GM23248 (cell line): ENCODE measurements at regions not wholly inside any gene's neighbourhood (a gene's known extent, or its start where the extent isn't known, plus 50 kb on each side); places are given as distances from the start of the nearest gene placed in this dataset.

Experiments used
- DNase-seq: peaks from one replicate; pipeline ENCODE4 v3.0.0-alpha.2; 2015
- H2AFZ ChIP-seq: fragments of 200-600 bp; sonication (generic); 2 replicates; pipeline ENCODE4 v1.6.1; 2016; ENCODE audit warnings: antibody characterized with exemption
- H3F3A ChIP-seq: fragments of 200-600 bp; sonication (generic); 2 replicates; pipeline ENCODE4 v1.6.1; 2016; ENCODE audit warnings: mild to moderate bottlenecking, antibody characterized with exemption, mixed run types; ENCODE audit not compliant: insufficient read depth
- H3K27ac ChIP-seq: fragments of 200-600 bp; sonication (generic); 2 replicates; pipeline ENCODE4 v1.5.1; 2016; ENCODE audit warnings: mild to moderate bottlenecking
- H3K27me3 ChIP-seq: fragments of 200-600 bp; sonication (generic); replicated peaks from 2 replicates; pipeline ENCODE4 v1.6.1; 2016; ENCODE audit warnings: mild to moderate bottlenecking; ENCODE audit not compliant: insufficient read depth
- H3K36me3 ChIP-seq: fragments of 200-600 bp; sonication (generic); 2 replicates; pipeline ENCODE4 v1.6.1; 2016; ENCODE audit warnings: low read depth, mild to moderate bottlenecking
- H3K4me1 ChIP-seq: fragments of 200-600 bp; sonication (generic); 2 replicates; pipeline ENCODE4 v1.6.1; 2016; ENCODE audit warnings: mild to moderate bottlenecking; ENCODE audit not compliant: insufficient read depth
- H3K4me2 ChIP-seq: fragments of 200-600 bp; sonication (generic); one replicate; pipeline ENCODE4 v1.6.1; 2016; ENCODE audit warnings: mild to moderate bottlenecking; ENCODE audit not compliant: unreplicated experiment
- H3K4me3 ChIP-seq: fragments of 200-600 bp; sonication (generic); 2 replicates; pipeline ENCODE4 v1.5.1; 2016; ENCODE audit warnings: mild to moderate bottlenecking
- H3K79me2 ChIP-seq: fragments of 200-600 bp; sonication (generic); 2 replicates; pipeline ENCODE4 v1.6.1; 2016; ENCODE audit warnings: mild to moderate bottlenecking; ENCODE audit not compliant: insufficient read depth
- H3K9ac ChIP-seq: fragments of 200-600 bp; sonication (generic); 2 replicates; pipeline ENCODE4 v1.6.1; 2016; ENCODE audit warnings: mild to moderate bottlenecking
- H3K9me2 ChIP-seq: fragments of 200-600 bp; sonication (generic); 2 replicates; pipeline ENCODE4 v1.6.1; 2016; ENCODE audit warnings: mixed run types, mild to moderate bottlenecking, moderate library complexity; ENCODE audit not compliant: insufficient read depth
- H3K9me3 ChIP-seq: fragments of 200-600 bp; sonication (generic); one replicate; pipeline ENCODE4 v1.6.1; 2017; ENCODE audit warnings: low read depth
- H4K20me1 ChIP-seq: fragments of 200-600 bp; sonication (generic); 2 replicates; pipeline ENCODE4 v1.6.0; 2016; ENCODE audit not compliant: insufficient read depth
- EZH2 ChIP-seq: fragments of 200-600 bp; sonication (generic); IDR thresholded peaks from 2 replicates; pipeline ENCODE4 v1.6.1; 2018; ENCODE audit warnings: antibody characterized with exemption, mild to moderate bottlenecking; ENCODE audit not compliant: insufficient read depth, poor library complexity, severe bottlenecking
- EZH2phosphoT487 ChIP-seq: fragments of 200-600 bp; sonication (generic); IDR thresholded peaks from 2 replicates; pipeline ENCODE4 v1.6.1; 2018; ENCODE audit warnings: antibody characterized with exemption, moderate library complexity, mild to moderate bottlenecking, low read depth; ENCODE audit not compliant: insufficient read depth
- WGBS, 2 experiments: methylation state at CpG; one replicate each; pipeline ENCODE4 v1.1.6; 2015 to 2017; ENCODE audit warnings: low lambda C conversion rate in 2 of 2, low coverage in 1 of 2; ENCODE audit errors: missing lambda C conversion rate in 2 of 2; 5-methylcytosine and 5-hydroxymethylcytosine counted together
- in situ Hi-C: fragments of 300-500 bp; cut with MboI; formaldehyde crosslinking; loops from 2 replicates; pipeline ENCODE4 v1.15.0; 2020

DNA sequence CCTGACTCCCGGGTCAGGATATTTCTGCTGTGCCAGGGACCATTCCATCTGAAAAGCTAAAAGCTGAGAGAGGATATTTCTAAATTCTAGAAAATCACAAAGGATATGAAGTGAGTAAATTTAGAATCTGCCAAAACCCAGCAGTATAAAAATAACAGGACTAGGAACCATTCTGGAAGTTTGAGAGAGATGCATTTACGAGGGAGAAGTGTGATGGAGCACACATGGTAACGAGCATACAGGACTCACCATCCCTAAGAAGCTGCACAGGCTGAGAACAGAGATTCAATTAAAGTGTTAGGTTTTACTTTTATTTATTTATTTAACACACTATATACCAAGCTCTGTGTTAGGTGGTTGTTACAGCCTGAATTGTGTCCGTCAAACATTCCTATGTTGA lies 116.3 kb downstream of the GLUL start:
- 84 to 86% methylated on average over 4 of the region's 4 CpGs for WGBS, 2 experiments
- H4K20me1 ChIP-seq = no peaks in the 10 kb centered on the region
- TF ChIP-seq EZH2 = no peak
- no peak for TF ChIP-seq EZH2phosphoT487
- H3K9me2 ChIP-seq = no peaks in the 10 kb centered on the region
- in situ Hi-C loops = no loop called here
- no peak overlapping the region for H3K9ac ChIP-seq
- no peak overlapping the region for H3K4me2 ChIP-seq
- no peak for DNase-seq
- no peaks in the 10 kb centered on the region for H3F3A ChIP-seq
- no peak overlapping the region for H2AFZ ChIP-seq
- no peaks in the 10 kb centered on the region for H3K9me3 ChIP-seq
- no peak overlapping the region for H3K27ac ChIP-seq
- H3K79me2 ChIP-seq = no peaks in the 10 kb centered on the region
- no peaks in the 10 kb centered on the region for H3K27me3 ChIP-seq
- H3K36me3 ChIP-seq = no peaks in the 10 kb centered on the region
- H3K4me1 ChIP-seq = no peaks in the 10 kb centered on the region
- no peak overlapping the region for H3K4me3 ChIP-seq

DNA sequence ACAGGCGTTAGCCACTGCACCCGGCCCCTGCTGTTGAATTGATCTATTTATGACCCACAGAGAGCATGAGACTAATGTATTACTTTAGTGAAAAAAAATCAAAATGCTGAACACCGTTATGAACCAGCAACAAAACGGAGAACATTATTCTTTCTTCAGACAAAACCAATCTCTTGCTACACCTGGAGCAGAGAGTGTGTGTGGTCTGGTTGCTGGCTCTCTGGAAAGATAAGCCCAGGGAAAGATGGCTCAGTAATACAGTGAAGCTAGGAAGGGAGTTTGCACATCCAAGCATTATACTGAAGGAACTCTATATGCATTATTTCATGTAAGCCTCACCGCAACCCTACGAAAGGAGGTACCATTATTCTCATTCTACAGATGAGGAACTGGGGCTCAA lies 117.0 kb downstream of the GLUL start:
- TF ChIP-seq EZH2phosphoT487 (no peak), EZH2 (no peak)
- in situ Hi-C loops = no loop called here
- Histone ChIP-seq H3K4me3 (no peak overlapping the region), H3K9ac (no peak overlapping the region), H3K9me2 (no peaks in the 10 kb centered on the region), H3K9me3 (no peaks in the 10 kb centered on the region), H3K27ac (no peak overlapping the region), H4K20me1 (no peaks in the 10 kb centered on the region), H3K36me3 (no peaks in the 10 kb centered on the region), H3K4me2 (no peak overlapping the region), H3K79me2 (no peaks in the 10 kb centered on the region), H3F3A (no peaks in the 10 kb centered on the region), H3K4me1 (no peaks in the 10 kb centered on the region), H2AFZ (no peak overlapping the region), H3K27me3 (no peaks in the 10 kb centered on the region)
- WGBS, 2 experiments = 75 to 77% methylated on average over 6 of the region's 6 CpGs
- DNase-seq = no peak

DNA sequence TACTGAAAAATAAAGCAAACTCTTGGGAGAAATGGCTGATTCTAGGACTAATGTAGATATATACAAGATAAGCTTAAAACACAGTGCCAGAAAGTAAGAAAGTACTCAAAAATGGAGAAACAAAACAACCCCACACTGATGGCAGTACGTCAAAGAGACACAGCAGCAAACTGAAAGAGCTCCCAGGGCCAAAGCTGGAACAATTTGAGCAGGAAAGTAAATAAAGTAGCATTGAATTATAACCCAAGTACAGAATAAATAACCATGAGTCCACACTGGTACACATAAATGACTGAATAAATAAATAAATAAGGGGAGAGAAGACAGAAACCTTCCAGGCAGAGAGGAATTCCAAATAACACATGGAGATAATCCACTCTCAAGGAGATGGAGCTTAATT lies 120.9 kb downstream of the GLUL start:
- no peak overlapping the region for H3K4me2 ChIP-seq
- H4K20me1 ChIP-seq = no peaks in the 10 kb centered on the region
- no peaks in the 10 kb centered on the region for H3K9me2 ChIP-seq
- no peak overlapping the region for H3K4me3 ChIP-seq
- no peak overlapping the region for H3K9ac ChIP-seq
- 0 out of 2 replicates have a peak, but pooled peaks cover 3% of the 10 kb centered on the region for H3K27me3 ChIP-seq
- TF ChIP-seq EZH2 (no peak), EZH2phosphoT487 (no peak)
- in situ Hi-C loops = no loop called here
- H3K79me2 ChIP-seq = no peaks in the 10 kb centered on the region
- no peaks in the 10 kb centered on the region for H3F3A ChIP-seq
- no peaks in the 10 kb centered on the region for H3K9me3 ChIP-seq
- DNase-seq = no peak
- H2AFZ ChIP-seq = no peak overlapping the region
- no peak overlapping the region for H3K27ac ChIP-seq
- 57 to 70% methylated on average over 1 of the region's 1 CpG for WGBS, 2 experiments
- no peaks in the 10 kb centered on the region for H3K36me3 ChIP-seq
- no peaks in the 10 kb centered on the region for H3K4me1 ChIP-seq

DNA sequence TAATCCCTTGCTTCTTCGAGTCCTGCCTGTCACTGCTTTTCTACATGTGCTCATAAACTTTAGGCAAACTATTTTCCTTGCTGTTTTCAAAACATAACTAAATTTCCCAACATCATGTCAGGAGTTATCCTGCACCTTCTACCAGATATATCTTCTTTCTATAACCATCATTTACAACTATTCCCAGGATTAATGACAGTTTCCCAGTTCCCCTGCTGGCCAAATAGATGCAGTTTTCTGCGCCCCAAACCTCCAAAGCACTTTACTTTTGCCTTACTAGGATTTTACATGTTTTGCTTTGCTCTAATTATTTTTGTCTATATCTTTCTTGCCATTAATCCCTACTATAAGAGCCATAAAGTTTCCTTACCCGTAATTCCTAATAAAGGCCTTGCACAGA lies 122.5 kb downstream of the GLUL start:
- Histone ChIP-seq H3K9ac (no peak overlapping the region), H2AFZ (no peak overlapping the region), H3K4me3 (no peak overlapping the region), H3K9me2 (no peaks in the 10 kb centered on the region), H3K79me2 (no peaks in the 10 kb centered on the region), H3K4me2 (no peak overlapping the region), H3K36me3 (no peaks in the 10 kb centered on the region), H3K27me3 (0 out of 2 replicates have a peak, but pooled peaks cover 3% of the 10 kb centered on the region), H3K27ac (no peak overlapping the region), H4K20me1 (no peaks in the 10 kb centered on the region), H3K4me1 (no peaks in the 10 kb centered on the region), H3K9me3 (no peaks in the 10 kb centered on the region), H3F3A (no peaks in the 10 kb centered on the region)
- no peak for TF ChIP-seq EZH2
- TF ChIP-seq EZH2phosphoT487 = no peak
- WGBS, 2 experiments = 81 to 87% methylated on average over 3 of the region's 3 CpGs
- no peak for DNase-seq
- in situ Hi-C loops = no loop called here

DNA sequence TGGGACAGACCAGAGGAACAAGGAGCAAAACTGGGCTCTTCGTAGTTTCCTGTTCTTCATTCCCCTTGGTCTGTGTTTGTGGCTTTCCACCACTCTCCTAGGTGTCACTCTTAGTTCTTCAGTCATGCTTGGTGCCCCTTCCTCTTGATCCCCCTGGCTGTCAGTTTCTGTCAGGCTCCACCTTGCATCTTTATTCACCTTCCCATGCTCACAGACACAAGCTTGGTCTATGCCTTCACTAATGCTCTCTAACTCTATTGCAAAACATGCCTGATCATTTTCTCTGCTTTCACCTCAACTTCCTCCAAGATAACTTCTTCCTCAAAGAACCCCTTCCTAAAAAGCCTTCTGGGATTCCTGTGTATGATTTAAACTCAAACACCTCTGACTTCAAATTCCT lies 122.9 kb downstream of the GLUL start:
- H3K4me3 ChIP-seq = no peak overlapping the region
- H3K27me3 ChIP-seq = 0 out of 2 replicates have a peak, but pooled peaks cover 3% of the 10 kb centered on the region
- H3K9me2 ChIP-seq = no peaks in the 10 kb centered on the region
- in situ Hi-C loops = no loop called here
- H3K4me1 ChIP-seq = no peaks in the 10 kb centered on the region
- no peak overlapping the region for H2AFZ ChIP-seq
- DNase-seq = no peak
- H3K4me2 ChIP-seq = no peak overlapping the region
- H3K79me2 ChIP-seq = no peaks in the 10 kb centered on the region
- no peaks in the 10 kb centered on the region for H3K9me3 ChIP-seq
- no peak overlapping the region for H3K27ac ChIP-seq
- H4K20me1 ChIP-seq = no peaks in the 10 kb centered on the region
- no peaks in the 10 kb centered on the region for H3F3A ChIP-seq
- 70 to 91% methylated on average over 1 of the region's 1 CpG for WGBS, 2 experiments
- H3K36me3 ChIP-seq = no peaks in the 10 kb centered on the region
- no peak overlapping the region for H3K9ac ChIP-seq
- TF ChIP-seq EZH2 = no peak
- no peak for TF ChIP-seq EZH2phosphoT487
